Neural cell (in vitro differentiated cells): ENCODE measurements at regions not wholly inside any gene's neighbourhood (a gene's known extent, or its start where the extent isn't known, plus 50 kb on each side); places are given as distances from the start of the nearest gene placed in this dataset.

ENCODE experiments used
- H2AFZ ChIP-seq: fragments of 200-600, 300-800 bp; sonication (generic), shearing (Covaris generic); 2 replicates; pipeline ENCODE4 v1.6.0; 2014; ENCODE audit warnings: low read depth, mild to moderate bottlenecking, antibody characterized with exemption, low read length, moderate library complexity
- H3F3A ChIP-seq: fragments of 200-600 bp; shearing (Covaris generic); 2 replicates; pipeline ENCODE4 v1.6.1; 2016; ENCODE audit warnings: mild to moderate bottlenecking, moderate library complexity, mixed read lengths, antibody characterized with exemption, low read length; ENCODE audit not compliant: insufficient read depth, poor library complexity, severe bottlenecking
- H3K27ac ChIP-seq: fragments of 200-600, 300-800 bp; sonication (generic), shearing (Covaris generic); 2 replicates; pipeline ENCODE4 v1.5.1; 2014; ENCODE audit warnings: mild to moderate bottlenecking, low read length, moderate library complexity
- H3K27me3 ChIP-seq: fragments of 300-800, 200-600 bp; sonication (generic), shearing (Covaris generic); 2 replicates; pipeline ENCODE4 v1.6.0; 2014; ENCODE audit warnings: mild to moderate bottlenecking, low read depth, low read length, moderate library complexity; ENCODE audit not compliant: insufficient read depth
- H3K36me3 ChIP-seq: fragments of 300-800, 200-600 bp; sonication (generic), shearing (Covaris generic); 2 replicates; pipeline ENCODE4 v1.5.1; 2014; ENCODE audit warnings: mild to moderate bottlenecking, antibody characterized with exemption, low read length, moderate library complexity; ENCODE audit not compliant: insufficient read depth
- H3K4me2 ChIP-seq: fragments of 300-800, 200-600 bp; sonication (generic), shearing (Covaris generic); 2 replicates; pipeline ENCODE4 v1.6.0; 2014; ENCODE audit warnings: mild to moderate bottlenecking, low read length
- H3K4me3 ChIP-seq: fragments of 300-800, 200-600 bp; sonication (generic), shearing (Covaris generic); 2 replicates; pipeline ENCODE4 v1.5.1; 2014; ENCODE audit warnings: mild to moderate bottlenecking, low read length, moderate library complexity
- H3K79me2 ChIP-seq: fragments of 200-600 bp; shearing (Covaris generic); replicated peaks from 2 replicates; pipeline ENCODE4 v1.6.0; 2014; ENCODE audit warnings: mild to moderate bottlenecking, low read length, moderate library complexity; ENCODE audit not compliant: insufficient read depth
- H3K9ac ChIP-seq: fragments of 300-800, 200-600 bp; sonication (generic), shearing (Covaris generic); 2 replicates; pipeline ENCODE4 v1.6.1; 2016; ENCODE audit warnings: mild to moderate bottlenecking, low read length, mixed read lengths
- H3K9me2 ChIP-seq: fragments of 200-600 bp; shearing (Covaris generic); 2 replicates; pipeline ENCODE4 v1.6.1; 2016; ENCODE audit warnings: mild to moderate bottlenecking, low read length, mixed read lengths; ENCODE audit not compliant: insufficient read depth
- H3K9me3 ChIP-seq: fragments of 200-600, 300-800 bp; sonication (generic), shearing (Covaris generic); 2 replicates; pipeline ENCODE4 v1.6.1; 2016; ENCODE audit warnings: mild to moderate bottlenecking, mixed run types, low read length, moderate library complexity, mixed read lengths
- H4K20me1 ChIP-seq: fragments of 200-600 bp; shearing (Covaris generic); 2 replicates; pipeline ENCODE4 v1.6.1; 2016; ENCODE audit warnings: mild to moderate bottlenecking, mixed run types; ENCODE audit not compliant: insufficient read depth
- CTCF ChIP-seq: fragments of 450-650 bp; IDR thresholded peaks from 2 replicates; pipeline ENCODE4 v1.5.1; 2014; ENCODE audit warnings: antibody characterized with exemption, mild to moderate bottlenecking, moderate library complexity; ENCODE audit not compliant: poor library complexity, severe bottlenecking
- EP300 ChIP-seq: fragments of 450-650 bp; conservative IDR thresholded peaks from 2 replicates; pipeline ENCODE4 v1.6.1; 2014; ENCODE audit warnings: antibody characterized with exemption, mild to moderate bottlenecking, moderate library complexity; ENCODE audit not compliant: poor library complexity, severe bottlenecking
- EZH2 ChIP-seq: fragments of 200-600, 300-800 bp; shearing (Covaris generic), sonication (generic); IDR thresholded peaks from 2 replicates; pipeline ENCODE4 v1.6.1; 2014; ENCODE audit warnings: antibody characterized with exemption, low read length, borderline replicate concordance, mild to moderate bottlenecking; ENCODE audit not compliant: insufficient read depth, poor library complexity, severe bottlenecking
- MXI1 ChIP-seq: fragments of 450-650 bp; conservative IDR thresholded peaks from 2 replicates; pipeline ENCODE4 v1.6.1; 2014; ENCODE audit warnings: antibody characterized with exemption, mild to moderate bottlenecking; ENCODE audit not compliant: poor library complexity, severe bottlenecking
- POLR2AphosphoS5 ChIP-seq: IDR thresholded peaks from 2 replicates; pipeline ENCODE4 v1.6.1; 2012
- RAD21 ChIP-seq: fragments of 450-650 bp; conservative IDR thresholded peaks from 2 replicates; pipeline ENCODE4 v1.6.1; 2014; ENCODE audit warnings: antibody characterized with exemption, mild to moderate bottlenecking, moderate library complexity
- REST ChIP-seq: IDR thresholded peaks from 2 replicates; pipeline ENCODE4 v1.6.1; 2012; ENCODE audit warnings: borderline replicate concordance
- SMC3 ChIP-seq: fragments of 450-650 bp; conservative IDR thresholded peaks from 2 replicates; pipeline ENCODE4 v1.6.1; 2014; ENCODE audit warnings: antibody characterized with exemption, mild to moderate bottlenecking, moderate library complexity; ENCODE audit not compliant: poor library complexity
- TAF1 ChIP-seq: IDR thresholded peaks from 2 replicates; pipeline ENCODE4 v1.6.1; 2012; ENCODE audit warnings: low read depth

- no peak overlapping the region for H2AFZ ChIP-seq
- H3K36me3 ChIP-seq: no peaks in the 10 kb centered on the region
- H3K4me3 ChIP-seq: no peak overlapping the region
- no peaks in the 10 kb centered on the region for H4K20me1 ChIP-seq
- no peaks in the 10 kb centered on the region for H3K9me2 ChIP-seq
- H3K27ac ChIP-seq: no peak overlapping the region
- no peaks in the 10 kb centered on the region for H3K79me2 ChIP-seq
- no peak overlapping the region for H3K9ac ChIP-seq
- no peaks in the 10 kb centered on the region for H3K9me3 ChIP-seq
- H3F3A ChIP-seq: no peaks in the 10 kb centered on the region
- TF ChIP-seq POLR2AphosphoS5 (no peak), EZH2 (no peak), SMC3 (no peak), RAD21 (no peak), REST (no peak), TAF1 (no peak), EP300 (no peak)
- no peak overlapping the region for H3K4me2 ChIP-seq
- H3K27me3 ChIP-seq: no peaks in the 10 kb centered on the region
Observed at GRCh38 chr14:49044981-49045380, 541.2 kb downstream of the RPS29 start.

GRCh38 chr14:49036984-49037516, 549.1 kb downstream of the RPS29 start:
- TF ChIP-seq EZH2 (no peak), RAD21 (no peak), EP300 (no peak), MXI1 (no peak), SMC3 (no peak), POLR2AphosphoS5 (no peak), TAF1 (no peak), REST (no peak), CTCF (no peak)
- Histone ChIP-seq H3K4me2 (no peak overlapping the region), H3F3A (no peaks in the 10 kb centered on the region)

More at GRCh38 chr14:49036984-49037516, 549.1 kb downstream of the RPS29 start:
- H3K79me2 ChIP-seq: no peaks in the 10 kb centered on the region
- no peak overlapping the region for H3K9ac ChIP-seq
- no peaks in the 10 kb centered on the region for H3K9me3 ChIP-seq
- no peaks in the 10 kb centered on the region for H3K36me3 ChIP-seq
- no peaks in the 10 kb centered on the region for H4K20me1 ChIP-seq
- H3K4me3 ChIP-seq: no peak overlapping the region
- H3K27ac ChIP-seq: no peak overlapping the region
- no peaks in the 10 kb centered on the region for H3K27me3 ChIP-seq
- no peaks in the 10 kb centered on the region for H3K9me2 ChIP-seq
- H2AFZ ChIP-seq: no peak overlapping the region
